ENCODE measurements at regions not wholly inside any gene's neighbourhood (a gene's known extent, or its start where the extent isn't known, plus 50 kb on each side); places are given as distances from the start of the nearest gene placed in this dataset.

- TF ChIP-seq POLR2A (IDR thresholded peaks at IDR 0.05; ENCODE audit: low read depth, low read length) (no peak), POLR2AphosphoS5 (IDR thresholded peaks at IDR 0.05; ENCODE audit: low read depth, low read length) (no peak), TAF1 (IDR thresholded peaks at IDR 0.05; ENCODE audit: low read depth, low read length) (no peak), SPI1 (IDR thresholded peaks at IDR 0.05; ENCODE audit: low read depth, low read length) (no peak)
Measured at GRCh38 chr3:178246004-178246403, 290.2 kb upstream of the KCNMB2 start.

All from GM12891 (cell line).